DND-41 (cell line): ENCODE measurements at regions not wholly inside any gene's neighbourhood (a gene's known extent, or its start where the extent isn't known, plus 50 kb on each side); places are given as distances from the start of the nearest gene placed in this dataset.
"Not testable (repeated sequence)": the region's sequence is repeated elsewhere in the genome, so short reads cannot be mapped to it uniquely, and the experiment has no call there.

Experiments
- ATAC-seq: fragments of 200-7000 bp; cut with Tn5 transposase; 3 replicates; pipeline ENCODE4 v1.9.1; 2021; ENCODE audit warnings: low read depth; ENCODE audit not compliant: insufficient read depth
- DNase-seq: peaks from one replicate; pipeline ENCODE4 v3.0.0-alpha.2; 2020
- H2AFZ ChIP-seq: 2 replicates; pipeline ENCODE4 v1.6.0; 2012; ENCODE audit warnings: low read depth, low read length
- H3K27ac ChIP-seq: 2 replicates; pipeline ENCODE4 v1.5.1; 2012; ENCODE audit warnings: low read length, inconsistent platforms
- H3K27me3 ChIP-seq: fragments of 200-600 bp; sonication (generic); 2 replicates; pipeline ENCODE4 v1.6.0; 2012; ENCODE audit warnings: low read length, mild to moderate bottlenecking, inconsistent platforms; ENCODE audit not compliant: insufficient read depth, poor library complexity
- H3K36me3 ChIP-seq: 2 replicates; pipeline ENCODE4 v1.5.1; 2012; ENCODE audit warnings: low read length, inconsistent platforms; ENCODE audit not compliant: insufficient read depth
- H3K4me1 ChIP-seq: 2 replicates; pipeline ENCODE4 v1.5.1; 2012; ENCODE audit warnings: mild to moderate bottlenecking, low read length; ENCODE audit not compliant: insufficient read depth
- H3K4me2 ChIP-seq: 2 replicates; pipeline ENCODE4 v1.6.0; 2012; ENCODE audit warnings: mild to moderate bottlenecking, moderate library complexity, low read length, inconsistent platforms; ENCODE audit not compliant: insufficient read depth
- H3K4me3 ChIP-seq, 2 experiments: fragments of 200-600 bp in 1 of 2; shearing (Covaris generic) in 1 of 2; 2 replicates each; pipeline ENCODE4 v1.5.1; 2012 to 2016; ENCODE audit warnings: inconsistent platforms in 2 of 2, low read length in 2 of 2, mild to moderate bottlenecking in 2 of 2, low read depth in 1 of 2, moderate library complexity in 1 of 2
- H3K79me2 ChIP-seq: 2 replicates; pipeline ENCODE4 v1.6.0; 2012; ENCODE audit warnings: low read length, inconsistent platforms; ENCODE audit not compliant: insufficient read depth
- H3K9ac ChIP-seq: 2 replicates; pipeline ENCODE4 v1.6.0; 2012; ENCODE audit warnings: low read depth, mild to moderate bottlenecking, inconsistent platforms, low read length, moderate library complexity
- H3K9me3 ChIP-seq: 2 replicates; pipeline ENCODE4 v1.5.1; 2012; ENCODE audit warnings: low read length, moderate library complexity, mild to moderate bottlenecking, inconsistent platforms; ENCODE audit not compliant: insufficient read depth, severe bottlenecking
- H4K20me1 ChIP-seq: 2 replicates; pipeline ENCODE4 v1.6.0; 2012; ENCODE audit warnings: low read length; ENCODE audit not compliant: insufficient read depth
- CTCF ChIP-seq: IDR thresholded peaks from 2 replicates; pipeline ENCODE4 v1.5.1; 2012; ENCODE audit warnings: borderline replicate concordance, low read length, moderate library complexity, mild to moderate bottlenecking; ENCODE audit not compliant: poor library complexity, severe bottlenecking; ENCODE audit errors: extremely low read depth
- EZH2 ChIP-seq: IDR thresholded peaks from 3 replicates; pipeline ENCODE4 v1.6.1; 2012; ENCODE audit warnings: borderline replicate concordance, low read depth, mild to moderate bottlenecking, moderate library complexity, low read length, inconsistent platforms; ENCODE audit not compliant: severe bottlenecking

GRCh38 chr2:142621287-142621686 is 256.2 kb upstream of the KYNU start:
- Histone ChIP-seq H3K27ac (no peak overlapping the region), H3K36me3 (no peaks in the 10 kb centered on the region), H3K9ac (no peak overlapping the region), H3K79me2 (no peaks in the 10 kb centered on the region), H3K4me1 (no peaks in the 10 kb centered on the region), H3K4me3 (no peak overlapping the region), H4K20me1 (no peaks in the 10 kb centered on the region), H3K9me3 (no peaks in the 10 kb centered on the region), H2AFZ (no peak overlapping the region), H3K4me2 (no peak overlapping the region), H3K27me3 (no peaks in the 10 kb centered on the region)
- DNase-seq, result no peak
- ATAC-seq, result no peak
- TF ChIP-seq EZH2 (no peak), CTCF (no peak)

- Histone ChIP-seq H3K9me3 (no peaks in the 10 kb centered on the region), H4K20me1 (no peaks in the 10 kb centered on the region), H3K9ac (no peak overlapping the region), H3K4me1 (no peaks in the 10 kb centered on the region), H3K27me3 (no peaks in the 10 kb centered on the region), H3K4me3 (no peak overlapping the region), H3K4me2 (no peak overlapping the region), H3K79me2 (no peaks in the 10 kb centered on the region), H3K36me3 (no peaks in the 10 kb centered on the region), H3K27ac (no peak overlapping the region), H2AFZ (no peak overlapping the region)
- DNase-seq (no peak), ATAC-seq (no peak)
- TF ChIP-seq CTCF, result no peak
- no peak for TF ChIP-seq EZH2
Observed at GRCh38 chr2:142617461-142617860, 260.0 kb upstream of the KYNU start.

- H2AFZ ChIP-seq, result no peak overlapping the region
- no peaks in the 10 kb centered on the region for H3K36me3 ChIP-seq
- H3K4me3 ChIP-seq, result no peak overlapping the region
- H3K9me3 ChIP-seq, result no peaks in the 10 kb centered on the region
- H3K4me1 ChIP-seq, result no peaks in the 10 kb centered on the region
- no peak overlapping the region for H3K4me2 ChIP-seq
- no peak overlapping the region for H3K27ac ChIP-seq
- H3K79me2 ChIP-seq, result no peaks in the 10 kb centered on the region
- H4K20me1 ChIP-seq, result no peaks in the 10 kb centered on the region
- TF ChIP-seq EZH2, result no peak
- no peak for TF ChIP-seq CTCF
- no peak for DNase-seq
- H3K27me3 ChIP-seq, result no peaks in the 10 kb centered on the region
- H3K9ac ChIP-seq, result no peak overlapping the region
- ATAC-seq, result no peak
Observed at GRCh38 chr2:142615876-142616275, 261.6 kb upstream of the KYNU start.

GRCh38 chr2:142613193-142613592 is 264.3 kb upstream of the KYNU start:
- not testable (repeated sequence) for H3K4me3 ChIP-seq, H3K27me3 ChIP-seq, H3K9me3 ChIP-seq, H3K4me2 ChIP-seq, H3K36me3 ChIP-seq, H4K20me1 ChIP-seq, H3K4me1 ChIP-seq, H2AFZ ChIP-seq, H3K79me2 ChIP-seq, H3K9ac ChIP-seq, DNase-seq, H3K27ac ChIP-seq, ATAC-seq
